ENCODE measurements at regions not wholly inside any gene's neighbourhood (a gene's known extent, or its start where the extent isn't known, plus 50 kb on each side); places are given as distances from the start of the nearest gene placed in this dataset.

- TF ChIP-seq MAX (IDR thresholded peaks at IDR 0.05) (no peak), JUN (IDR thresholded peaks at IDR 0.05; ENCODE audit: low read depth, low read length) (no peak), EGR1 (IDR thresholded peaks at IDR 0.05; ENCODE audit: borderline replicate concordance, low read depth, low read length) (no peak), SP2 (IDR thresholded peaks at IDR 0.05; ENCODE audit: low read length) (no peak), SP4 (IDR thresholded peaks at IDR 0.05; ENCODE audit: low read length) (no peak)
Measured at GRCh38 chr7:46658281-46658680, 737.2 kb upstream of the IGFBP3 start (continued).

Measured in H1 (cell line).